Endothelial cell (in vitro differentiated cells): ENCODE measurements at regions not wholly inside any gene's neighbourhood (a gene's known extent, or its start where the extent isn't known, plus 50 kb on each side); places are given as distances from the start of the nearest gene placed in this dataset.
"Not testable (repeated sequence)": the region's sequence is repeated elsewhere in the genome, so short reads cannot be mapped to it uniquely, and the experiment has no call there.

Experiments
- DNase-seq: peaks from one replicate; pipeline ENCODE4 v3.0.0; 2021; ENCODE audit warnings: low spot score
- H3K27ac Mint-ChIP-seq: one replicate; pipeline ENCODE4 v1.8.0; 2021; ENCODE audit warnings: mixed read lengths, inconsistent platforms; ENCODE audit not compliant: unreplicated experiment
- H3K27me3 Mint-ChIP-seq: one replicate; pipeline ENCODE4 v1.8.0; 2021; ENCODE audit warnings: mild to moderate bottlenecking, moderate library complexity, mixed read lengths, inconsistent platforms; ENCODE audit not compliant: unreplicated experiment
- H3K36me3 Mint-ChIP-seq: one replicate; pipeline ENCODE4 v1.8.0; 2021; ENCODE audit warnings: mild to moderate bottlenecking, low read depth, mixed read lengths, inconsistent platforms; ENCODE audit not compliant: unreplicated experiment
- H3K4me1 Mint-ChIP-seq: one replicate; pipeline ENCODE4 v1.8.0; 2021; ENCODE audit warnings: mild to moderate bottlenecking, mixed read lengths, inconsistent platforms; ENCODE audit not compliant: unreplicated experiment
- H3K4me3 Mint-ChIP-seq: one replicate; pipeline ENCODE4 v1.8.0; 2021; ENCODE audit warnings: mild to moderate bottlenecking, mixed read lengths, inconsistent platforms; ENCODE audit not compliant: unreplicated experiment
- H3K9me3 Mint-ChIP-seq: one replicate; pipeline ENCODE4 v1.8.0; 2021; ENCODE audit warnings: mixed read lengths, inconsistent platforms; ENCODE audit not compliant: unreplicated experiment
- TF ChIP-seq, protein P1 (sequence below): fragments of 200-600 bp; sonication (generic); IDR thresholded peaks from one replicate; pipeline ENCODE4 v1.5.0; 2021; ENCODE audit warnings: antibody characterized with exemption; ENCODE audit not compliant: unreplicated experiment

DNA sequence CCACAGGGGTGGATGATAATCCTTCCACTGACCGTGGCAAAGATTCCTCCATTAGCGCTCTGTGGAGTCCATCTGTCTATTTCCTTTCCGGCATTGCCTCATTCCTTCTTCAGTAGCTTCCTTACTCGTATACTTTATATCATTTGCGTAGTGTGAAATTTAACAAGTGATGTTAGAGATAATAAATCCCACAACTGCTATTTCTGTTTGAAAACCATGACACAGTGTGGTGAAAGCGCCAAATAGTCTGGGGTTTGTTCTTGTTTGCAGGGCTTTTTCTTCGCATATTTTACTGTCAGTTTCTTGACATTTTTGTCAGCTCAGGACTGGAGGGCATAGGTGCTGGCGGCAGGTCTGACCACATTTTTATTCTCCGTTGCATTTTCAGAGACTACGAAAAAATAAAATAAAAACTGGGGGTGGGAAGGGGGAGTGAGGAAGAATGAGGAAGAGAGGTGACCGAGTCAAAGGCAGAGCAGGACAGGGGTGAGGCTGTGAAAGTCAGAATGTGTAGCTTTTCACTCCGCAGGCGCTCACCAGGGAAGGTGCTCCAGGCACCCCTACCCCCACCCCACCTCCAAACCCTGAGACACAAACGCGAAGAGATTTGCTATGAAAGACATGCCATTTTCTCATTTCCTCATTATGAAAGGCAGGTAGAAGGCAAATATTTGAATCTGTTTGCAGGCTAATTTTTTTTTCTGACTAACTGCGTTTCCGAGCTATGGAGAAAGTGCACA is 965.0 kb downstream of the MCTP2 start:
- Mint-ChIP-seq H3K27ac (no peak overlapping the region), H3K4me3 (no peak overlapping the region), H3K4me1 (no peaks in the 10 kb centered on the region), H3K36me3 (peaks cover 6% of the 10 kb centered on the region), H3K27me3 (peaks cover 2% of the 10 kb centered on the region), H3K9me3 (peaks cover 6% of the 10 kb centered on the region)
- TF ChIP-seq, protein P1, sequence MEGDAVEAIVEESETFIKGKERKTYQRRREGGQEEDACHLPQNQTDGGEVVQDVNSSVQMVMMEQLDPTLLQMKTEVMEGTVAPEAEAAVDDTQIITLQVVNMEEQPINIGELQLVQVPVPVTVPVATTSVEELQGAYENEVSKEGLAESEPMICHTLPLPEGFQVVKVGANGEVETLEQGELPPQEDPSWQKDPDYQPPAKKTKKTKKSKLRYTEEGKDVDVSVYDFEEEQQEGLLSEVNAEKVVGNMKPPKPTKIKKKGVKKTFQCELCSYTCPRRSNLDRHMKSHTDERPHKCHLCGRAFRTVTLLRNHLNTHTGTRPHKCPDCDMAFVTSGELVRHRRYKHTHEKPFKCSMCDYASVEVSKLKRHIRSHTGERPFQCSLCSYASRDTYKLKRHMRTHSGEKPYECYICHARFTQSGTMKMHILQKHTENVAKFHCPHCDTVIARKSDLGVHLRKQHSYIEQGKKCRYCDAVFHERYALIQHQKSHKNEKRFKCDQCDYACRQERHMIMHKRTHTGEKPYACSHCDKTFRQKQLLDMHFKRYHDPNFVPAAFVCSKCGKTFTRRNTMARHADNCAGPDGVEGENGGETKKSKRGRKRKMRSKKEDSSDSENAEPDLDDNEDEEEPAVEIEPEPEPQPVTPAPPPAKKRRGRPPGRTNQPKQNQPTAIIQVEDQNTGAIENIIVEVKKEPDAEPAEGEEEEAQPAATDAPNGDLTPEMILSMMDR: no peak
- DNase-seq: no peak

DNA sequence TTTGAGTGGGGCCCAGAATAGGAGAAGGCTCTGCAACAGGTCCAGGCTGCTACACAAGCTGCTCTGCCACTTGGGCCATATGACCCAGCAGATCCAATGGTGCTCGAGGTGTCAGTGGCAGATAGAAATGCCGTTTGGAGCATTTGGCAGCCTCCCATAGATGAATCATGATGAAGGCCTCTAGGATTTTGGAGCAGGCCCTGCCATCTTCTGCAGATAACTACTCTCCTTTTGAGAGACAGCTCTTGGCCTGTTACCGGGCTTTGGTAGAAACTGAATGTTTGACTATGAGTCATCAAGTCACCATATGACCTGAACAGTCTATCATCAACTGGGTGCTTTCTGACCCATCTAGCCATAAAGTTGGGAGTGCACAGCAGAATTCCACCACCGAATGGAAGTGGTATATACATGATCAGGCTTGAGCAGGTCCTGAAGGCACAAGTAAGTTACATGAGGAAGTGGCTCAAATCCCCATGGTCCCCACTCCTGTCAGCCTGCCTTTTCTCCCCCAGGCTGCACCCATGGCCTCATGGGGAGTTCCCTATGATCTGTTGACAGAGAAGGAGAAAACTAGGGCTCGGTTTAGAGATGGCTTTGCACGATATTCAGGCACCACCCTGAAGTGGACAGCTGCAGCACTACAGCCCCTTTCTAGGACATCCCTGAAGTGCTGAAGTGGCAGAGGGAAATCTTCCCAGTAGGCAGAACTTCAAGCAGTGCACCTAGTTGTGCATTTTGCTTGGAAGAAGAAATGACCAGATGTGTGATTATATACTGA is 971.4 kb downstream of the MCTP2 start:
- H3K27me3 Mint-ChIP-seq: no peaks in the 10 kb centered on the region
- peaks cover 16% of the 10 kb centered on the region for H3K9me3 Mint-ChIP-seq
- H3K36me3 Mint-ChIP-seq: peaks cover 6% of the 10 kb centered on the region
- TF ChIP-seq, protein P1: no peak
- no peaks in the 10 kb centered on the region for H3K4me1 Mint-ChIP-seq
- H3K27ac Mint-ChIP-seq: no peak overlapping the region
- no peak for DNase-seq
- no peak overlapping the region for H3K4me3 Mint-ChIP-seq

DNA sequence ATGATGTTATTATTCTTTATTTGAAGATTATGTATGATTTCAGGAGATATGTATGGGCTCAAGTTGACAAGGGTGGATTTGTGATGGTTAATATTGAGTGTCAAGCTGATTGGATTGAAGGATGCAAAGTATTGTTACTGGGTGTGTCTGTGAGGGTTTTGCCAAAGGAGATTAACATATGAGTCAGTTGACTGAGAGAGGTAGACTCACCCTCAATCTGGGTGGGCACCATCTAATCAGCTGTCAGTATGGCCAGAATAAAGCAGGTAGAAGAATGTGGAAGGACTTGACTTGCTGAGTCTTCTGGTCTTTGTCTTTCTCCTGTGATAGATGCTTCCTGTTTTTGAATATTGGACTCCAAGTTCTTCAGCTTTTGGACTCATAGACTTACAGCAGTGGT is 973.7 kb downstream of the MCTP2 start:
- H3K36me3 Mint-ChIP-seq: peaks cover 10% of the 10 kb centered on the region
- no peak overlapping the region for H3K4me3 Mint-ChIP-seq
- TF ChIP-seq, protein P1: no peak
- H3K4me1 Mint-ChIP-seq: no peaks in the 10 kb centered on the region
- H3K27me3 Mint-ChIP-seq: no peaks in the 10 kb centered on the region
- no peak for DNase-seq
- peaks cover 11% of the 10 kb centered on the region for H3K9me3 Mint-ChIP-seq
- no peak overlapping the region for H3K27ac Mint-ChIP-seq

DNA sequence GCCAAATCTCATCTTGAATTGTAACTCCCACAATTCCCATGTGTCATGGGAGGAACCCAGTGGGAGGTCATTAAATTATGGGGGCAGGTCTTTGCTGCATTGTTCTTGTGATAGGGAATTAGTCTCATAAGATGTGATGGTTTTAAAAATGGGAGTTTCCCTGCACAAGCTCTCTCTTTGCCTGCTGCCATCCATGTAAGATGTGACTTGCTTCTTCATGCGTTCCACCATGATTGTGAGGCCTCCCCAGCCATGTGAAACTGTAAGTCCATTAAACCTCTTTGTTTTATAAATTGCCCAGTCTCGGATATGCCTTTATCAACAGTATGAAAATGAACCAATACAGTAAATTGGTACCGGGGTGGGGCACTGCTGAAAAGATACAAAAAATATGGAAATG is 974.5 kb downstream of the MCTP2 start:
- DNase-seq, H3K27me3 Mint-ChIP-seq, H3K4me1 Mint-ChIP-seq, H3K4me3 Mint-ChIP-seq, H3K27ac Mint-ChIP-seq, H3K36me3 Mint-ChIP-seq: not testable (repeated sequence)
- peaks cover 11% of the 10 kb centered on the region for H3K9me3 Mint-ChIP-seq

DNA sequence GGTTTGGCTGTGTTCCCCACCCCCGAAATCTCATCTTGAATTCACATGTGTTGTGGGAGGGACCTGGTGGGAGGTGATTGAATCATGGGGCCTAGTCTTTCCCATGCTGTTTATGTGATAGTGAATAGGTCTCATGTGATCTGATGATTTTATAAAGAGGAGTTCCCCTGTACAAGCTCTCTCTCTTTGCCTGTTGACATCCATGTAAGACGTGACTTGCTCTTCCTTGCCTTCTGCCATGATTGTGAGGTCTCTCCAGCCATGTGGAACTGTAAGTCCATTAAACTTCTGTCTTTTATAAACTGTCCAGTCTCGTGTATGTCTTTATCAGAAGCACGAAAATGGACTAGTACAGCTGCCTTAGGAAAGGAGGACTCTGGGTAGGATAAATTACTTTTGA is 976.7 kb downstream of the MCTP2 start:
- H3K4me3 Mint-ChIP-seq: no peak overlapping the region
- no peaks in the 10 kb centered on the region for H3K27me3 Mint-ChIP-seq
- no peaks in the 10 kb centered on the region for H3K4me1 Mint-ChIP-seq
- peaks cover 4% of the 10 kb centered on the region for H3K36me3 Mint-ChIP-seq
- no peak for DNase-seq
- TF ChIP-seq, protein P1: no peak
- H3K9me3 Mint-ChIP-seq: peaks cover 10% of the 10 kb centered on the region
- no peak overlapping the region for H3K27ac Mint-ChIP-seq
